AG04450 (cell line): ENCODE measurements at regions not wholly inside any gene's neighbourhood (a gene's known extent, or its start where the extent isn't known, plus 50 kb on each side); places are given as distances from the start of the nearest gene placed in this dataset.

Experiments
- CTCF ChIA-PET: fragments of 300-600, 350-600 bp; formaldehyde crosslinking; extraction: SDS; loops from one replicate; lab custom pipeline; 2022; ENCODE audit warnings: antibody characterized with exemption, inconsistent platforms; lab: Charles Lee
- POLR2A ChIA-PET: fragments of 350-600 bp; formaldehyde crosslinking; extraction: SDS; loops from one replicate; lab custom pipeline; 2021; ENCODE audit warnings: antibody characterized with exemption, inconsistent platforms; lab: Yijun Ruan, JAX
- DNase-seq: peaks from one replicate; pipeline ENCODE4 v3.0.0-alpha.2; 2011; ENCODE audit warnings: low read depth, low spot score
- H3K27ac ChIP-seq: one replicate; pipeline ENCODE4 v1.5.1; 2012; ENCODE audit warnings: low read depth, low read length, control low read depth
- H3K27me3 ChIP-seq: one replicate; pipeline ENCODE4 v1.6.0; 2012; ENCODE audit warnings: low read length; ENCODE audit not compliant: control insufficient read depth, insufficient read depth
- H3K4me3 ChIP-seq: 2 replicates; pipeline ENCODE4 v1.5.1; 2011; ENCODE audit warnings: mild to moderate bottlenecking, low read depth, low read length, control low read depth
- H3K9me3 ChIP-seq: 2 replicates; pipeline ENCODE4 v1.5.1; 2012; ENCODE audit warnings: low read length; ENCODE audit not compliant: control insufficient read depth, insufficient read depth
- TF ChIP-seq, protein P1 (sequence below): IDR thresholded peaks from 2 replicates; pipeline ENCODE4 v1.5.1; 2011; ENCODE audit warnings: low read depth, low read length, control low read depth, inconsistent platforms

- TF ChIP-seq, protein P1, sequence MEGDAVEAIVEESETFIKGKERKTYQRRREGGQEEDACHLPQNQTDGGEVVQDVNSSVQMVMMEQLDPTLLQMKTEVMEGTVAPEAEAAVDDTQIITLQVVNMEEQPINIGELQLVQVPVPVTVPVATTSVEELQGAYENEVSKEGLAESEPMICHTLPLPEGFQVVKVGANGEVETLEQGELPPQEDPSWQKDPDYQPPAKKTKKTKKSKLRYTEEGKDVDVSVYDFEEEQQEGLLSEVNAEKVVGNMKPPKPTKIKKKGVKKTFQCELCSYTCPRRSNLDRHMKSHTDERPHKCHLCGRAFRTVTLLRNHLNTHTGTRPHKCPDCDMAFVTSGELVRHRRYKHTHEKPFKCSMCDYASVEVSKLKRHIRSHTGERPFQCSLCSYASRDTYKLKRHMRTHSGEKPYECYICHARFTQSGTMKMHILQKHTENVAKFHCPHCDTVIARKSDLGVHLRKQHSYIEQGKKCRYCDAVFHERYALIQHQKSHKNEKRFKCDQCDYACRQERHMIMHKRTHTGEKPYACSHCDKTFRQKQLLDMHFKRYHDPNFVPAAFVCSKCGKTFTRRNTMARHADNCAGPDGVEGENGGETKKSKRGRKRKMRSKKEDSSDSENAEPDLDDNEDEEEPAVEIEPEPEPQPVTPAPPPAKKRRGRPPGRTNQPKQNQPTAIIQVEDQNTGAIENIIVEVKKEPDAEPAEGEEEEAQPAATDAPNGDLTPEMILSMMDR, result no peak
- POLR2A ChIA-PET, result no interaction called here
Observed at GRCh38 chr15:91620229-91620628, 233.3 kb upstream of the SLCO3A1 start.

GRCh38 chr15:91622235-91622634 is 231.3 kb upstream of the SLCO3A1 start:
- CTCF ChIA-PET, result no interaction called here
- TF ChIP-seq, protein P1, result no peak

More at GRCh38 chr15:91620229-91620628, 233.3 kb upstream of the SLCO3A1 start:
- CTCF ChIA-PET, result no interaction called here
- H3K9me3 ChIP-seq, result no peaks in the 10 kb centered on the region
- H3K4me3 ChIP-seq, result no peak overlapping the region
- H3K27me3 ChIP-seq, result no peaks in the 10 kb centered on the region
- H3K27ac ChIP-seq, result no peak overlapping the region
- no peak for DNase-seq

GRCh38 chr15:91622711-91623342 is 230.7 kb upstream of the SLCO3A1 start:
- TF ChIP-seq, protein P1, result no peak
- no peak overlapping the region for H3K4me3 ChIP-seq
- H3K9me3 ChIP-seq, result no peaks in the 10 kb centered on the region
- no peak overlapping the region for H3K27ac ChIP-seq
- DNase-seq, result no peak
- no peaks in the 10 kb centered on the region for H3K27me3 ChIP-seq
- POLR2A ChIA-PET, result no interaction called here
- CTCF ChIA-PET, result no interaction called here

More at GRCh38 chr15:91622235-91622634, 231.3 kb upstream of the SLCO3A1 start:
- H3K4me3 ChIP-seq, result no peak overlapping the region
- H3K27me3 ChIP-seq, result no peaks in the 10 kb centered on the region
- no peak for DNase-seq
- H3K9me3 ChIP-seq, result no peaks in the 10 kb centered on the region
- H3K27ac ChIP-seq, result no peak overlapping the region
- POLR2A ChIA-PET, result no interaction called here

DNA sequence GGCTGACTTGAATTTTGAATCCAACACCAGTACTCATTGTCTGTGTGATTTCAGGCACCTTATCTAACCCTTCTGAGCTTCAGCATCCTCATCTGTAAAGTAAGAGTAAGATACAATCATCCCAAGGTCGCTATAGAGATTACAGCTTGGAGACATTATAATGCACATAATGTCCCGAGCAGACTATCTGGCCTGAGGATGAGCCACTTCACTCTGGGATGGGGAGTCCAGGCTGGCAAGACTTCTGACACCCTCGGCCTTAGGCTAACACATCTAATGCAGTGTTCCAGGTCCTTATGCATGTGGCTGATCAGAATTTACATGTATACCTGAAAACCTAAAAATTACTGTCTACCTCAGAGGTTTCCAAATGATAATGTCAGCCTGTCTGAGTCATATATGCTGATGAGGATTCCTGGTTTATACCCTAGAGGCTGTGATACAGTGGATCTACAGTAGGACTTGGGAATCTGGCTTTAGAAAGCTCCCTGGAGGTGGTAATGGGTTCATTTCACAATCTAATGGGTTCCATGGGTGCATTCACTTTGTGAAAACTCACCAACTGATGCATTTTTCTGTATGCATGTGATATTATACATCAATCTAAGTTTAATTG is 229.0 kb upstream of the SLCO3A1 start:
- DNase-seq, result no peak
- CTCF ChIA-PET, result no interaction called here

GRCh38 chr15:91625506-91625905 is 228.0 kb upstream of the SLCO3A1 start:
- Histone ChIP-seq H3K27me3 (no peaks in the 10 kb centered on the region), H3K4me3 (no peak overlapping the region), H3K27ac (no peak overlapping the region), H3K9me3 (no peaks in the 10 kb centered on the region)
- DNase-seq, result no peak
- POLR2A ChIA-PET, result no interaction called here
- CTCF ChIA-PET, result no interaction called here
- TF ChIP-seq, protein P1, result no peak

More for the DNA sequence above, 229.0 kb upstream of the SLCO3A1 start:
- TF ChIP-seq, protein P1, result no peak
- H3K27me3 ChIP-seq, result no peaks in the 10 kb centered on the region
- no peak overlapping the region for H3K27ac ChIP-seq
- POLR2A ChIA-PET, result no interaction called here
- no peaks in the 10 kb centered on the region for H3K9me3 ChIP-seq
- H3K4me3 ChIP-seq, result no peak overlapping the region
